B cell (primary cell): ENCODE measurements at regions not wholly inside any gene's neighbourhood (a gene's known extent, or its start where the extent isn't known, plus 50 kb on each side); places are given as distances from the start of the nearest gene placed in this dataset.

Experiments
- EZH2 ChIP-seq: IDR thresholded peaks from 2 replicates; pipeline ENCODE4 v1.6.1; 2012; ENCODE audit warnings: borderline replicate concordance, low read depth, mild to moderate bottlenecking, moderate library complexity, low read length; ENCODE audit not compliant: insufficient read depth, poor library complexity, severe bottlenecking
- TF ChIP-seq, protein P1 (sequence below): fragments of 200-600 bp; IDR thresholded peaks from one replicate; pipeline ENCODE4 v1.8.0; 2022; ENCODE audit warnings: antibody characterized with exemption, mild to moderate bottlenecking

- TF ChIP-seq, protein P1, sequence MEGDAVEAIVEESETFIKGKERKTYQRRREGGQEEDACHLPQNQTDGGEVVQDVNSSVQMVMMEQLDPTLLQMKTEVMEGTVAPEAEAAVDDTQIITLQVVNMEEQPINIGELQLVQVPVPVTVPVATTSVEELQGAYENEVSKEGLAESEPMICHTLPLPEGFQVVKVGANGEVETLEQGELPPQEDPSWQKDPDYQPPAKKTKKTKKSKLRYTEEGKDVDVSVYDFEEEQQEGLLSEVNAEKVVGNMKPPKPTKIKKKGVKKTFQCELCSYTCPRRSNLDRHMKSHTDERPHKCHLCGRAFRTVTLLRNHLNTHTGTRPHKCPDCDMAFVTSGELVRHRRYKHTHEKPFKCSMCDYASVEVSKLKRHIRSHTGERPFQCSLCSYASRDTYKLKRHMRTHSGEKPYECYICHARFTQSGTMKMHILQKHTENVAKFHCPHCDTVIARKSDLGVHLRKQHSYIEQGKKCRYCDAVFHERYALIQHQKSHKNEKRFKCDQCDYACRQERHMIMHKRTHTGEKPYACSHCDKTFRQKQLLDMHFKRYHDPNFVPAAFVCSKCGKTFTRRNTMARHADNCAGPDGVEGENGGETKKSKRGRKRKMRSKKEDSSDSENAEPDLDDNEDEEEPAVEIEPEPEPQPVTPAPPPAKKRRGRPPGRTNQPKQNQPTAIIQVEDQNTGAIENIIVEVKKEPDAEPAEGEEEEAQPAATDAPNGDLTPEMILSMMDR = no peak
- no peak for TF ChIP-seq EZH2
Measured at GRCh38 chr4:178535939-178536579, 1093.8 kb upstream of the AGA start.
